ENCODE measurements at regions not wholly inside any gene's neighbourhood (a gene's known extent, or its start where the extent isn't known, plus 50 kb on each side); places are given as distances from the start of the nearest gene placed in this dataset.

- no peak for DNase-seq (ENCODE audit: low read depth in 2 of 2)
These were observed 74.4 kb upstream of the ARHGAP32 start for GRCh38 chr11:129266536-129266935.

DNA sequence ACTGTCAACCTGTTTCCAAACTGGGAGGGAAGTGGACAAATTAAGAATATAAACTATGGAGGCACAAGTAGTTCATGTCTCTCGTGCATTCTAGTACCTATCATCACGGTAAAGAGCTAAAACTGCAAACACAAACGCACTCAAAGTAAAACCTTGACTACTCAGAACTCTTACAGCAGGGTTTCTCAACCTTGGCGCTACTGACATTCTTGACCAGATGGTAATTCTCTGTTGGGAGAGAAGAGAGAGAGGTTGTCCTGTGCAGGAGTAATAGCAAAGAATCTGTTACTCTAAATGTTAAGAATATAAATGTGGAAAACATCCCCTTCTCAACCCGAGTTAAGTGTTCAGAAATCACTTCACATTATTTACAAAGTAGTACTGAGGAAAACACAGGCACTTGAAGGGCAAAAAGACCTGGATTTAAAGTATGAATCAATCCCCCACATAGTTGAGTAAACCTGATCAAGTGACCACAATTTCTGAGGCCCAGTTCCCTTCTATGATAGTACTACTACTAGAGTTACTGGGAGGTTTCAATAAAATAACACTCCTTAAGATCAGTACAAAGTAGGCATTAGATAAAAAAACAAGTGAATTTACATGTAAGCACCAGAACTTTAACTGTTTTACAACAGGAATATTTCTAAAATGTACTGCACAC is 73.1 kb upstream of the ARHGAP32 start:
- DNase-seq (ENCODE audit: low read depth in 2 of 2) = no peak

DNA sequence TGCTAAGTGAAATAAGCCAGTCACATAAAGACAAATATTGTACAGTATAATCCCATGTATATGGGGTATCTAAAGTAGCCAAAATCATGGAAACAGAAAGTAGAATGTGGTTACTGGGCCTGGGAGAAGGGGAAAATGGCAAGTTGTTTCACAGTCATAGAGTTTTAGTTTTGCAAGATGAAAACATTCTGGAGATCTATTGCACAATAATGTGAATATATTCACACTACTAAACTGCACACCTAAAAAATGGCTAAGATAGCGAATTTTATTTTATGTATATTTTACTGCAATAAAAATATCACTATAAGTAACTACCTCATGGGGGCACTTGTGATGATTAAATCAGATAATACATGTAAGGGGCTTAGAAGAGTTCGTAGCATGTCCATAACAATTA is 72.0 kb upstream of the ARHGAP32 start:
- DNase-seq (ENCODE audit: low read depth in 2 of 2) = no peak

DNA sequence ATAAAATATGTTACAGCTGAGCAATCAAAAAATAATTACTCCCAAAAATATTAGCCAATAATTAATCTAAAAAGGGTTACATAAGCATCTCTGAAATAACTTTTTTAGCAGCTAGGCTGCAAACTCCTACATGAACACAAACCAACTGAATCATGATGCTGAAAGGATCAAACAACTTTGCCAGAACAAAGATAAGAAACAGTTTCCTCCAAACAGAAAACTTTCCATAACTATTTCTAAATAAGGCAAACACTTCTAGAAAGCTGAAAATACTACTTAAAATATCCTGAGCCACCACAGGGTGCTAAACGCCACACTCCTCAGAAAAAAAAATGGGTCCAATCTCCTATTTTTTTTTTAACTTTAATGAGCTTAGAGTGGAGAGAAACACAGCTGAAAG is 68.6 kb upstream of the ARHGAP32 start:
- DNase-seq (ENCODE audit: low read depth in 2 of 2) = no peak

DNA sequence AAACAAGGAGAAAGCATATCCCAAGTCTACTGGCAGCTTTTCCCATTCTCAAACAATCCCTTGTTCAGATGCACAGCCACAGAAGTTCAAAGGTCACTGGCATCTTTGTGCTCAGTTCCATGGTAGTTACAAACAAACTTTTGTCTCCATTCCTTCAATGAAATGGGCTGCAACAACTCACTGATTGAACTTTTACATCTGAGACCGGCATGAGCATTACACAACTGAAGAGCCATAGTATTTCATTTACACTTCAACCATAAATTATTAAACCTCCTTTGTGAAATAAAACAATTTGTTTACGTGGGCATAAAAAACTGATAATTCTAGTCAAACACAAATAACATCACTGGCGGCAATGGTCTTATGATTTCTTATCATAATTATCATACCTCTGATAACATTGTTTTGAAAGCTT is 67.8 kb upstream of the ARHGAP32 start:
- DNase-seq (ENCODE audit: low read depth in 2 of 2) = no peak

- DNase-seq (ENCODE audit: low read depth in 2 of 2) = no peak
These were observed 66.1 kb upstream of the ARHGAP32 start for GRCh38 chr11:129258205-129258604.

DNA sequence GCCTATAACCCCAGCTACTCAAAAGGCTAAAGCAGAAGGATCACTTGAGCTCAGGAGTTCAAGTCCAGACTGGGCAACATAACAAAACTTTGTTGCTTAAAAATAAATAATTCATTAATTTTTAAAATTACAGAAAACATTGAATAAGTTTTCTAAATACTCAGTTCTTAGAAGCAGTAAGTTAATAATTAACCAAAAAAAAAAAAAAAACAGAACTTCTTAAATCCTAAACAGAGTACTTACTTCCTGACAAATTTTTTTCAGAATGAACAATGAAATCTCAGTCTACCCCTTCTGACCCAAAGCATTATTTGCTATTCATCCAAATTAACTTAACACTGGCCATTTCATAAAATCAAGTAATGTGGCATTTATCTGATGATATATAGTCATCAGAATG is 65.4 kb upstream of the ARHGAP32 start:
- DNase-seq (ENCODE audit: low read depth in 2 of 2) = no peak

GRCh38 chr11:129252621-129253020 is 60.5 kb upstream of the ARHGAP32 start:
- no peak for DNase-seq (ENCODE audit: low read depth in 2 of 2)

DNA sequence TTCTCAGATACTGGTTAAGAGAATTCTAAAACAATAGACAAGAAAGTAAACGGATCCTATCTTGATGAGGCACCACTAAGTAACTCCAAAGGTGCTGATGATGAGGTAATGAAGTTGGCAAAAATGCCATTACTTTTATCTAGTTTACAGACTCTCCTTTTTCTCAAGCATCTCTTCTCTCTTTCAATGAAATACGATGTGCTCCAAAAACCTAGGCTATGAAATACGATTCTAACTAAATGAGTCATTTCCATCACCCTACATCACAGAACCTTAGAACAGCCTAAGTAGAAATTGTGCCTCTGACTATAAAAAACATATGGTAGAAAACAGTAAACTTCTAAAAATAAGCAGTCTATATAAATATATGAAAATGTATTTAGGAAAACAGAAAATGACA is 58.9 kb upstream of the ARHGAP32 start:
- DNase-seq (ENCODE audit: low read depth in 2 of 2) = no peak

DNA sequence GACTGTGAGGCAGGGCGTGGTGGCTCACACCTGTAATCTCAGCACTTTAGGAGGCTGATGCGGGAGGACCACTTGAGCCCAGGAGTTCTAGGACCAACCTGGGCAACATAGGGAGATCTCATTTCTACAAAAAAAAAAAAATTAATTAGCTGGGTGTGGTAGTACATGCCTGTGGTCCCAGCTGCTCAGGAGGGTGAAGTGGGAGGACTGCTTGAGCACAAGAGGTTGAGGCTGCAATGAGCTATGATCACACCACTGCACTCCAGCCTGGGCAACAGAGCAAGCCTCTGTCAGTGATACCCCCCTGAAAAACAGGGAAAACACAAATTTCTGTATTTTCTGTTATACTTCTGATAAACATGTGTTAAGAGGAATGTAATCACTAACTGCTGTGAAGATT is 57.8 kb upstream of the ARHGAP32 start:
- no peak for DNase-seq (ENCODE audit: low read depth in 2 of 2)

DNA sequence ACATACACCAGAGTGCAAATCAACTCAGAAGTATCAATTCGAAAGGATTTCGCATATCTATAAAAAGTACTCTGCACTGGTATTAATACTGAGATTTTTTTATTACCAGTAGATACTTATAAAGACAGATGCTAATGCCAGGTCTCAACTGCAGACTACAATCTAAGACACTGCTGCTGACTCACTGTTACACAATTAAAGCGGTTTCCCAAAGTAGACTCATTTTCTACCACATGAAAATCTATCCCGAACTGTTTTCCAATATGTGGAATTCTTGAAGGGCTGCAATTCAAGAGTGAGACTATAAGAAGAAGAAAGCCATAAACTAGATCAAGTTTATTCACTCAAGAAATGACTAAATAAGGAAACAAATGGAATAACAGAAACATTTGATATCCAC is 57.2 kb upstream of the ARHGAP32 start:
- no peak for DNase-seq (ENCODE audit: low read depth in 2 of 2)

- no peak for DNase-seq (ENCODE audit: low read depth in 2 of 2)
These were observed 56.5 kb upstream of the ARHGAP32 start for GRCh38 chr11:129248618-129249017.

- DNase-seq (ENCODE audit: low read depth in 2 of 2) = no peak
These were observed 55.0 kb upstream of the ARHGAP32 start for GRCh38 chr11:129247135-129247534.

GRCh38 chr11:129242855-129243254 is 50.7 kb upstream of the ARHGAP32 start:
- DNase-seq (ENCODE audit: low read depth in 2 of 2) = no peak
